ENCODE measurements at regions not wholly inside any gene's neighbourhood (a gene's known extent, or its start where the extent isn't known, plus 50 kb on each side); places are given as distances from the start of the nearest gene placed in this dataset.

- Histone ChIP-seq H3K36me3 (no peaks in the 10 kb centered on the region), H3K27me3 (no peaks in the 10 kb centered on the region), H3K4me1 (no peaks in the 10 kb centered on the region), H3K4me3 (ENCODE audit: low read depth, low read length) (no peak overlapping the region), H3K9me3 (peaks cover 2% of the 10 kb centered on the region; the same call in 1 of the 2 replicates)
- no peak for DNase-seq
- TF ChIP-seq CTCF (IDR thresholded peaks at IDR 0.05; ENCODE audit: low read depth, low read length): no peak
Measured at GRCh38 chr5:57993866-57994265, 466.0 kb downstream of the PLK2 start.

DNA sequence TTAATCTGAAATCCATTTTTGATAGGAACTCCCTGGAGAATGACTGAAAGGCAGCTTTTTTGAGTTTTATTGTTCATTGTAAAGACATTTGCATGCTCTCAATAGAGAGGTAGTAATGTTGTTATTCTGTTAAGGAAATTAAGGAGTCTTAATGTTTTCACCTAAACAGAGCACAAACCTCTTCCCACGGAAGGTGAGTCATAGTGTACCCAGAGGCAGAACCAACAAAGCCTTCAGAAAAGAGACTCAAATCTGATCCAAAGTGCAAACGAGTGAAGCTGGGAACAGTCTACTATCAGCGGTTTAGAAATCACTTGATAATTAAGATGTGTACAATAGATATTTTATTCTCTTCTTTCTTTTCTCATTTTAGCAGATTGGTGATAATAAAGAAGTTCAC is 470.5 kb downstream of the PLK2 start:
- Histone ChIP-seq H3K27me3 (no peaks in the 10 kb centered on the region), H3K9me3 (peaks cover 2% of the 10 kb centered on the region; the same call in 1 of the 2 replicates), H3K4me1 (no peaks in the 10 kb centered on the region), H3K4me3 (ENCODE audit: low read depth, low read length) (no peak overlapping the region), H3K36me3 (no peaks in the 10 kb centered on the region)
- TF ChIP-seq CTCF (IDR thresholded peaks at IDR 0.05; ENCODE audit: low read depth, low read length): no peak
- DNase-seq: no peak

DNA sequence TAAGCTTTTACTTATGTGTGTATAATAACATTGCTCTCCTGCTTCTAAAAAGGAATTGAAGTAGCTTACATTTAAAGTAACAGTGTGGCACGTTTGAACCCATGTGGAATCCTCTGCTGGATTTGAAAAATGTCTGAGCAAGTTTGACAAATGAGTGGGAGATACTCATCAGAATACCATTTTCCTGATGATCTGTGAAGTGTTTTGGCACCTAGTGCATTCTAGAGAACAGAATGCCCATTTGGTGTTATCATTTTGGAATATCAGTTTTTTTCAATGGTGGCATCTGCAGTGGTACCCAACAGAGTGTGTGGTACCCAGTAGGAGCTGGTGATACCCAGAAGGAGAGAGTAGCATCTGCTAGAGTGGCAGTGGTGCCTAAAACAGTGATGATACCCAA is 471.1 kb downstream of the PLK2 start:
- Histone ChIP-seq H3K9me3 (peaks cover 2% of the 10 kb centered on the region; the same call in 1 of the 2 replicates), H3K36me3 (no peaks in the 10 kb centered on the region), H3K4me1 (no peaks in the 10 kb centered on the region), H3K4me3 (ENCODE audit: low read depth, low read length) (no peak overlapping the region), H3K27me3 (no peaks in the 10 kb centered on the region)
- DNase-seq: no peak
- TF ChIP-seq CTCF (IDR thresholded peaks at IDR 0.05; ENCODE audit: low read depth, low read length): no peak

DNA sequence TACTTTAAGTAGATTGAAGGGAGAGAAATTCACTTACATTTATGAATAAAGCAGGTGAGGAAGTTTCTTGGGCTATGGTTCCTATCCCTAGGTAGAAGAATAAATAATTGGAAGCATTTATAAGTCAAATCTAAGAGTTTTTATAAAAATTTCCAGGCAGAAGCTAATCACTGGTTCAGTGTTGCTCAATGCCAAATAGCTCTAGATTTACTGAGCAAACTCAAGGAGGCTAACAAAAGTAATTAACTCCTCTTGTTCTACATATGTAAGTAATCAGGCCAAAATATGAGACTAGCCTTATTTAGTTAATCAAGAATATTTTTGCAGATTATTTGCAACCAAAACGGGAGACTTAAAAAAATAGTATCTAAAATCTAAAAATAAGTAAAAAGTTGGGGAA is 472.3 kb downstream of the PLK2 start:
- H3K27me3 ChIP-seq: no peaks in the 10 kb centered on the region
- no peak overlapping the region for H3K4me3 ChIP-seq (ENCODE audit: low read depth, low read length)

DNA sequence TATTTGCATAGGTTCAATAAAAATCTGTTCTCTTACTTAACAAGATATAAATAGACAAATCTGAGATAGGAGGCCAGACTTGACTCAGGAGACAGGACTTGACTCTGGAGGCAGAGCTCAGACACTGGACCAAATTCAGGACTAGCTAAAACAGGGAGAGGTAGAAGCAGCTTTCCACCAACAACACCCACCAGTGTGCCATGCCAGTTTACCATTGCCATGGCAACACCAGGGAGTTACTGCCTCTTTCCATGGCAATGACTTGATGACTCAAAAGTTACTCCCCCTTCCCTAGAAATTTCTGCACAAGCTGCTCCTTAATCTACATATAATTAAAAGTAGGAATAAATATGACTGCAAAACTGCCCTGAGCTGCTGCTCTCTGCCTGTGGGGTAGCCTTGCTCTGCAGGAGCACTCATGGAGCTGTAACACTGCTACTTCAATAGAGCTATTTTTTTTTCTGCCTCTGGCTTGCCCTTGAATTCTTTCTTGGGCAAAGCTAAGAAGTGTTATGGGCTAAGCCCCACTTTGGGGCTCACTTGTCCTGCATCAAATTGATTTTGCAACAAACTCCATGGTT is 473.0 kb downstream of the PLK2 start:
- Histone ChIP-seq H3K27me3 (no peaks in the 10 kb centered on the region), H3K36me3 (no peaks in the 10 kb centered on the region), H3K9me3 (no peaks in the 10 kb centered on the region), H3K4me1 (no peaks in the 10 kb centered on the region), H3K4me3 (ENCODE audit: low read depth, low read length) (no peak overlapping the region)
- TF ChIP-seq CTCF (IDR thresholded peaks at IDR 0.05; ENCODE audit: low read depth, low read length): no peak
- peak; percentile 8 for DNase-seq

More for the DNA sequence above, 472.3 kb downstream of the PLK2 start:
- no peak for DNase-seq
- no peaks in the 10 kb centered on the region for H3K4me1 ChIP-seq
- no peaks in the 10 kb centered on the region for H3K9me3 ChIP-seq
- no peaks in the 10 kb centered on the region for H3K36me3 ChIP-seq
- no peak for TF ChIP-seq CTCF (IDR thresholded peaks at IDR 0.05; ENCODE audit: low read depth, low read length)

DNA sequence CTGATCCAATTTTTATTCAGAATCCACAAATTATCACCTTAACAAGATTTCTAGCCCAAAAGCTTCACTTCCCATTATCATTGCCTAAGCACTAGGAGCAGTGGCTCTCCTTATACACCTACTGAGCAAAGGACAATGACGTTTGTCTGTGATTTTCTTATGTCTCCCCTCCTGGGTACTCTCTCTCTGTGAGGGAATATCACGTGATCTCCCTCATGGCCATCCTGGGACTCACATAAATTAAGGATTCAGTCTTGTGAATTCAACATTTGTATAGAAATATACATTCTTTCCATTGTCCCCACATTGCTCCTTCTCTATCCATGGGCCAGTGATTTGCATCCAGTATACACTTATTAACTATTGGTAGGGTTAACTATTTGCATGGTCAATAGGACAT is 476.5 kb downstream of the PLK2 start:
- H3K4me1 ChIP-seq: no peaks in the 10 kb centered on the region
- no peak for DNase-seq
- H3K9me3 ChIP-seq: no peaks in the 10 kb centered on the region

More for the DNA sequence above, 476.5 kb downstream of the PLK2 start:
- Histone ChIP-seq H3K36me3 (no peaks in the 10 kb centered on the region), H3K4me3 (ENCODE audit: low read depth, low read length) (no peak overlapping the region), H3K27me3 (no peaks in the 10 kb centered on the region)
- no peak for TF ChIP-seq CTCF (IDR thresholded peaks at IDR 0.05; ENCODE audit: low read depth, low read length)
